Coronary artery (tissue), 2 donors: ENCODE measurements at regions not wholly inside any gene's neighbourhood (a gene's known extent, or its start where the extent isn't known, plus 50 kb on each side); places are given as distances from the start of the nearest gene placed in this dataset.

Source experiments
- DNase-seq: peaks from one replicate; pipeline ENCODE4 v3.0.0-alpha.2; 2017; ENCODE audit warnings: low spot score
- H3K27ac ChIP-seq, 2 donors: fragments of 200-600 bp; sonication (generic); one replicate each; pipeline ENCODE4 v1.5.1; 2016 to 2019
- H3K4me3 ChIP-seq: fragments of 200-600 bp; sonication (generic); 2 replicates; pipeline ENCODE4 v1.5.1; 2016; ENCODE audit warnings: mild to moderate bottlenecking, moderate library complexity
- TF ChIP-seq, protein P1 (sequence below): fragments of 200-600 bp; sonication (generic); IDR thresholded peaks from one replicate; pipeline ENCODE4 v1.5.1; 2019; ENCODE audit warnings: antibody characterized with exemption

GRCh38 chr13:99126821-99127220 lies 73.8 kb upstream of the UBAC2 start:
- no peak overlapping the region for H3K27ac ChIP-seq
- TF ChIP-seq, protein P1, sequence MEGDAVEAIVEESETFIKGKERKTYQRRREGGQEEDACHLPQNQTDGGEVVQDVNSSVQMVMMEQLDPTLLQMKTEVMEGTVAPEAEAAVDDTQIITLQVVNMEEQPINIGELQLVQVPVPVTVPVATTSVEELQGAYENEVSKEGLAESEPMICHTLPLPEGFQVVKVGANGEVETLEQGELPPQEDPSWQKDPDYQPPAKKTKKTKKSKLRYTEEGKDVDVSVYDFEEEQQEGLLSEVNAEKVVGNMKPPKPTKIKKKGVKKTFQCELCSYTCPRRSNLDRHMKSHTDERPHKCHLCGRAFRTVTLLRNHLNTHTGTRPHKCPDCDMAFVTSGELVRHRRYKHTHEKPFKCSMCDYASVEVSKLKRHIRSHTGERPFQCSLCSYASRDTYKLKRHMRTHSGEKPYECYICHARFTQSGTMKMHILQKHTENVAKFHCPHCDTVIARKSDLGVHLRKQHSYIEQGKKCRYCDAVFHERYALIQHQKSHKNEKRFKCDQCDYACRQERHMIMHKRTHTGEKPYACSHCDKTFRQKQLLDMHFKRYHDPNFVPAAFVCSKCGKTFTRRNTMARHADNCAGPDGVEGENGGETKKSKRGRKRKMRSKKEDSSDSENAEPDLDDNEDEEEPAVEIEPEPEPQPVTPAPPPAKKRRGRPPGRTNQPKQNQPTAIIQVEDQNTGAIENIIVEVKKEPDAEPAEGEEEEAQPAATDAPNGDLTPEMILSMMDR = no peak
- no peak overlapping the region for H3K4me3 ChIP-seq
- no peak for DNase-seq

DNA sequence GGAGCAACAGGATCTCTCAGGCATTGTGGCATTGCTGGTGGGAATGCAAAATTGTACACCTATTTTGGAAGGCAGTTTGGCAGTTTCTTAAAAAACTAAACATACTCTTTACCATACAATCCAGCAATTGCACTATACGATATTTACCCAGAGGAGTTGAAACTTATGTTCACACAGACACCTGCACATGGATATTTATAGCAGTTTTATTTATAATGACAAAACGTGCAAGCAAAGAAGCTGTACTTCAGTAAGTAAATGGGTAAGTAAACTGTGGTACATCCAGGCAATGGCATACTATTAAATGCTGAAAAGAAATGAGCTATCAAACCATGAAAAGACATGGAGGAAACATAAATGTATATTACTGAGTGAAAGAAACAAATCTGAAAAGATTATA lies 71.6 kb upstream of the UBAC2 start:
- TF ChIP-seq, protein P1 = no peak
- DNase-seq = no peak
- H3K27ac ChIP-seq = no peak overlapping the region
- H3K4me3 ChIP-seq = no peak overlapping the region

GRCh38 chr13:99129951-99130350 lies 70.7 kb upstream of the UBAC2 start:
- no peak for DNase-seq
- H3K4me3 ChIP-seq = no peak overlapping the region
- no peak overlapping the region for H3K27ac ChIP-seq
- TF ChIP-seq, protein P1 = no peak

GRCh38 chr13:99131410-99131809 lies 69.2 kb upstream of the UBAC2 start:
- H3K27ac ChIP-seq = no peak overlapping the region
- no peak for DNase-seq
- TF ChIP-seq, protein P1 = no peak
- no peak overlapping the region for H3K4me3 ChIP-seq

- DNase-seq = peak; percentile 36
- no peak overlapping the region for H3K27ac ChIP-seq
- TF ChIP-seq, protein P1 = no peak
- no peak overlapping the region for H3K4me3 ChIP-seq
Observed at GRCh38 chr13:99132295-99132835, 68.3 kb upstream of the UBAC2 start.

DNA sequence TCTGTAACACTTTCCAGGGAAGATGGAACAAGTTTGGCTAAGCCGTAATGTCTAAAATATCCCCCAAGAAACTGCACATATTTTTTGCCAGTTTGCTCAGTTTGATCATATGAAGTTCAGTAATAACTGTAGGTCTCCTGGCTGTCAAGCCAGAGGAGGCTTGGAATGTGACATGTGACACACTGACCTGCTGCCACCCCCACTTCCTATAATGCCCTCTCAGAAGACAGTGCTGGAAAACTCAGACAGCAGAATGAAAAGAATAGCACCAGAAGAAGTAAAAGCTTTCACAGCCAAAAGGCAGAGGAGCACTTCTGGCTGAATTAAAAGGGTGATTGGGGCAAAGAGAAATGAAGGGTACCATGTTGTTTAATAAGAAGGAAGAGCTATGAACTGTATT lies 67.4 kb upstream of the UBAC2 start:
- TF ChIP-seq, protein P1 = no peak
- H3K27ac ChIP-seq = no peak overlapping the region
- no peak overlapping the region for H3K4me3 ChIP-seq
- DNase-seq = peak; percentile 12

GRCh38 chr13:99133848-99134247 lies 66.8 kb upstream of the UBAC2 start:
- TF ChIP-seq, protein P1 = no peak
- H3K4me3 ChIP-seq = no peak overlapping the region
- H3K27ac ChIP-seq = no peak overlapping the region
- DNase-seq = peak; percentile 9
